Embryonic facial prominence (tissue), 1 donor: ENCODE measurements at regions not wholly inside any gene's neighbourhood (a gene's known extent, or its start where the extent isn't known, plus 50 kb on each side); places are given as distances from the start of the nearest gene placed in this dataset.

Source experiments
- DNase-seq: peaks from one replicate; pipeline ENCODE4 v3.0.0-alpha.2; 2016; ENCODE audit errors: extremely low spot score

DNA sequence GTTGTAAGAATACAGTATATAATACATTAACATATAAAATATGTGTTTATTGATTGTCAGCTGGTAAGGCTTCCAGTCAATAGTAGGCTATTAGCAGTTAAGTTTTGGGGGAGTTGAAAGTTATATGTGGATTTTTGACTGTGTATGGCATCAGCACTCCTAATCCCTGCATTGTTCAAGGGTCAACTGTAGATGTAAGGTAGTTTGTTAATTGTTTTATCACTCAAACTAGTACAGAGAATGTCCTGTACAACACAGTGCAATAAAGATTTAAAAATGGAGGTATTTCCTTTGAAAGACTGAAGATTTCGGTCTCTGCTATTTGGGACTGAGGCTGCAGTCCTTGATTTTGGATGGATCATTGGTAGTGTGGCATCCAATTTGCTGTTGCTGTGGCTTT, 484.4 kb downstream of the KDM4C start:
- no peak for DNase-seq

DNA sequence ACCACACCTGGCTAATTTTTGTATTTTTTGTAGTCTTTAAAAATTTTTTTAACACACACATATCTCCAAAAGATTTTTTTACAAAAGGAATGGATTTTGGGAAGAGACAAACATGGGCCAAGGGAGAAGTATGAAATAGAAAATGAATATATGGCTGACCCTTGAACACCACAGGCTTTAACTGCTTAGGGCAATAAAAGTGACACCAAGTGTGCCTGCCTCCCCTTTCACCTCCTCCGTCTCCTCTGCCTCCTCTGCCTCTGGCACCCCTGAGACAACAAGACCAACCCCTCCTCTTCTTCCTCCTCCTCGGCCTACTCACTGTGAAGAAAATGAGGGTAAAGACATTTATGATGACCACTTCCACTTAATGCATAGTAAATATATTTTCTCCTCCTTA, 483.9 kb downstream of the KDM4C start:
- DNase-seq: no peak

DNA sequence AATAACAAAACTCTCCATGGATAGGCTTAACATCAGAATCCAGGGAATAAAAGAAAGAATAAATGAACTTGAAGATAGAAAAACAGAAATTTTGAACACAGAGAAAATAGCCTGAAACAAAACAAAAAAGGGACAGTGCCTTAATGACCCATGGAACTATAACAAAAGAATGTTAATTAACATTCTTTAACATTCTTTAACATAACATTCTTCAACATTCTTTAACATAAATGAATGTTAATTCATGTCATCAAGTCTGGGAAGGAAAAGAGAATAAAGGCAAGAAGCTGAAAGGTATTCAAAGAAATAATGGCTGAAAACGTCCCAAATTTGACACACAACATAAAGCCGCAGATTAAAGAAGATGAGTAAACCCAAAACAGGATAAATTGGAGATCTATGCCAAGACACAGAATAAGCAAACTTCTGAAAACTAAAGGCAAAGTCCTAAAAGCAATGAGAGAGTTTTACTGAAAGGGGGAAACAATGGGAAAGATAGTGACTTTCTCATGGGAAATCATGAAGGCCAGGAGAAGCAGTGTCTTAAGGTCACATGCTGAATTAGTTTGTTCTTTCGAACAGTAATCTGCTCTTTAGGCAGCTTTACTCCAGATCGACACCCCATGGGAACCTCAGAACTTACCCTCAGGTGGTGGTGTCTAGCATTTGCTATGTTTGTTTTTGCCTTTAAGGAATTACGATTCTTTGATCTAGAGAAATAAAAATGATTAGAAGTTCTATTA, 483.0 kb downstream of the KDM4C start:
- DNase-seq: no peak

GRCh38 chr9:7239708-7240107, 481.9 kb downstream of the KDM4C start:
- DNase-seq: no peak

DNA sequence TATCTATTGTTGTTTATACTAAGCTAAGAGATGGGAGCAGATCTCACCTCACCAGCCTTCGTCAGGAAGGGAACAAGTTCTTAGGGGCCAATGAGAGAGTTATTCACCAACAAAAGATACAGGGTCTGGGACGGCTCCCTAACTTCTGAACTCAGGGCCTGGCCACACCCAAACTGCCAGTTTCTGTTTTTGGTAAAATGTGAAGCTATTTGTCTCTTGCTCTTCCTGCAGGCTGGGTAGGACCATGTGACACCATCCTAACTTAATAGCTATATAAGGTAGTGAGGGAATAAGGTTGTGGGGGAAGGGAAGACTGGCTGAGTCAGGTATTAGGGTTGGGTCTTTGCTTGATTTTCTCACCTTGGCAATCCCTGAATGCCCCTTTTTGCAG, 480.5 kb downstream of the KDM4C start:
- no peak for DNase-seq

DNA sequence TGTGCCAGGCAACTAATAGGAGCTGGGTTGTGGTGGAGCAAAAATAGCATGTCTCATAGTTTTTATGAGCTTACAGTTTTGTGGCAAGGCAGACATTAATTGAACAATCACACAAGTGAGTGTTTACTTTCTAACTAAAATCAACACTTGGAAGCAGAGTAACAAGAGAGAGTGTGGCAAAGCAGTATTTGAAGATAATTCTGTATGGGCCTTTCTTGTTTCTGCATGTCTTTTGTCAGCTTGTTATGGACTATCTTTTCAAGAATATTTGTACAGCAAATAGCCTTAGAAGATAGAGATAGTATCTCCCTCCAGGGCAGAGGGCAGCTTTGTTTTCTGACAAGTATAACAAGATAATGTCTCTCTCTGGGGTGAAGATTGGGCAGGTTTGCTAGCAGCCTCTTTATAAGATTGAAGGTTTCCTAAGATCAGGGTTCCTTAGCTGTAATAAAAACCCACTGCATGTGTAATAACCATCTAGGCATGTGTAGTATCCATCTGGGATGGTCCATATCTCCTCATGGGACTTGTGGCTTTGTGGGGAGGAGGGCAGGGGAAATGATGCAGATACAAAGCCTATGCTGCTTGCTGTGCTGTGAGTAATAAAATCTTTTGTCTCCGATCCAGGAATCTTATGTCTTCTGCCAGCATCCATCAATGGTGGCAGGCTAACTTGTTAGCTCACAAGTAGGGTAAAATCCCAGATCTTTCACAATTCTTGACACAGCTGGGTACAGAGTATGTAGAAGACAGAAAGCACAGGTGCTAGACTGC, 479.9 kb downstream of the KDM4C start:
- DNase-seq: no peak

DNA sequence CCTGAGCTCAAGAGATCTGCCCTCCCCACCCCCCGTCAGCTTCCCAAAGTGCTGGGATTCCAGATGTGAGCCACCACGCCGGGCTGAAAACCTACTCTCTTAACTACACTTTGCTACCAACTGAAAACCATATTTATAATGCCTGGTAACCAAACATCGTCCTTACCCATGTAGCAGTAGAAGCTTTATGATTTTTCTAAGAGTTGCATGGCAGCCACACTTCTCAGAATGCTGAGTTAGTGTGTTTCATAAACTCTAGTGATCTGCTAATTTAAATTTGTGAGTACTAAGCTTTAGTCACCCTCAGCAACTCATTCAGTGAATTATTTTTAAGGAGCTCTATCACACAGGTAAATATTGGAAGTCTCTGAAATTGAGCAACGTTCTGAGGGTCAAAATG, 478.4 kb downstream of the KDM4C start:
- DNase-seq: no peak

GRCh38 chr9:7234144-7234543, 476.4 kb downstream of the KDM4C start:
- DNase-seq: no peak

DNA sequence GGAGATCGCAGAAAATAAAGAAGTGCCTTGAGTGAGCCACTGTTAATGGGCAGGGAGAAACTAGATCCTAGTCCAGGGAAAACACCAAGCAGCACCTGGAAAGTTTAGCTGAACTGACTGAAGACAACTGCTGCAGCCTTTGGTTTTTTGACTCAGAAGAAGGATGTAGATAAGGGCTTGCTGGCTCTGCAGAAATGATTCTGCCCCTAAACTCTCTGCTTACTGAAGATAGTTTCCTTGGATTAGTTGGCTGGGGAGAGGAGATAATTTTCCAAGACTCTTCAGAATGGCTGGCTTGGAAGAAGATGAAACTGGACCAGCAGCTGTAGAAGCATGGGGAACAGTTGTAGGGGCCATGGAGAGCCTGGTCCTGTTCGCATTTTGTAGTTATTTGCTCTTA, 471.8 kb downstream of the KDM4C start:
- DNase-seq: no peak

DNA sequence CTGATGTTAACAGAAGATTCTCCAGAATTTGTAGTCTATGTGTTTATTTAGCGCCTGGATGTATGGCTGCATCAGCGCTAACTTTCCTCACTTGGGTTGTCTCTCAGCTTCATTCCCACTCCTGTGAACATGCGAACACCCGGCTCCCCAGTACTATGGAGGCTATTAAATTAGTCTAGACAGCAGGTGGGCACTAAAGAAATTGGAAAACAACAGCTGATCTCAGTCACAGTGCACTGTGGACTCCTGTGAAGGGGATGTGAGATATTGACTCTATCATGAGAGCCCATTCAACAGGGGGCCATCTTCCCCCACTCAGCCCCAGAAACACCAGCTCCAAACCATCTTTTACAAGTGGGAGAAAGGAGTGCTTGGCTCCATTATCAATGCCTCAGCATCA, 471.0 kb downstream of the KDM4C start:
- DNase-seq: no peak

GRCh38 chr9:7227951-7228350, 470.2 kb downstream of the KDM4C start:
- no peak for DNase-seq

DNA sequence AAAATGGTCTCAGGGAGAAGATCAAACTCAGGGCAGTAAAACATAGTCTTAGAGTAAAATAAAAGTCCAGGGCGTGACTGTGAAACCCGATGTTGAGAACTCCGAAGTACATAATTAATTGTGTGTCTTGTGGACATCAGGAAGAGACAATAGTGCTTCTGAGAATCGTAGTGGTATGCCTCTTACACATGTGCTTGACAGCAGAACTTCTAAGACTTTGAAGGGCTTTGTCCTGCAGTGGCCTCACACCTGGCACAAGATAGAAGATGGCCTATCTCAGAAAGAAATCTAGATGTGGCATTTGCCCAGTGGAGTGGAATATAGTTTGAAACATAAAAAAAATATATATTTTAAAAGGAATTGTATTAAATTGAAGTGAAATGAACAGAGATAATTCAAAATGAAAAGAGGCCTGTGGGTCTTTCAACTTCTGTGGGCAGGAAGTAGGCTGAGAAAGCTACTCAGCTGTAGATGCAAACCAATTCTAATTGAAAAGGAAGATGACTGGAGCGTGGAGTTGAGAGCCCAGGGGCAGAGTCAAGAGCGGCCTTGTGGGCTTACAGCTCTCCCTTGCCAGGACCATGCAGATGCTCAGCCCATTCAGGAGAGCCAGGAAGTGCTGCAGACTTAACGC, 468.4 kb downstream of the KDM4C start:
- no peak for DNase-seq
